HFF-Myc (cell line): ENCODE measurements at regions not wholly inside any gene's neighbourhood (a gene's known extent, or its start where the extent isn't known, plus 50 kb on each side); places are given as distances from the start of the nearest gene placed in this dataset.

ENCODE experiments used
- DNase-seq: peaks from one replicate; pipeline ENCODE4 v3.0.0-alpha.2; 2011; ENCODE audit warnings: low read depth; ENCODE audit errors: extremely low read depth
- H3K4me3 ChIP-seq: replicated peaks from 2 replicates; pipeline ENCODE4 v1.5.1; 2011; ENCODE audit warnings: low read depth, mild to moderate bottlenecking, control low read depth, low read length
- CTCF ChIP-seq: IDR thresholded peaks from 2 replicates; pipeline ENCODE4 v1.5.1; 2012; ENCODE audit warnings: mild to moderate bottlenecking, low read depth, low read length, control low read depth; ENCODE audit errors: missing control alignments

GRCh38 chr10:29692121-29692539 is 57.4 kb upstream of the SVIL start:
- no peak for DNase-seq
- no peak for TF ChIP-seq CTCF
- no peak overlapping the region for H3K4me3 ChIP-seq

- TF ChIP-seq CTCF = no peak
- H3K4me3 ChIP-seq = no peak overlapping the region
- peak; percentile 33 for DNase-seq
These were observed 56.8 kb upstream of the SVIL start for GRCh38 chr10:29691564-29692072.

GRCh38 chr10:29689001-29689400 is 54.2 kb upstream of the SVIL start:
- no peak for TF ChIP-seq CTCF
- no peak for DNase-seq
- H3K4me3 ChIP-seq = no peak overlapping the region

- H3K4me3 ChIP-seq = no peak overlapping the region
- DNase-seq = no peak
- no peak for TF ChIP-seq CTCF
These were observed 53.5 kb upstream of the SVIL start for GRCh38 chr10:29688230-29688661.

GRCh38 chr10:29687421-29688164 is 52.8 kb upstream of the SVIL start:
- TF ChIP-seq CTCF = no peak
- no peak overlapping the region for H3K4me3 ChIP-seq

GRCh38 chr10:29685506-29685905 is 50.7 kb upstream of the SVIL start:
- no peak overlapping the region for H3K4me3 ChIP-seq
- no peak for DNase-seq
- no peak for TF ChIP-seq CTCF

More at GRCh38 chr10:29687421-29688164, 52.8 kb upstream of the SVIL start:
- no peak for DNase-seq
